GM12891 (cell line): ENCODE measurements at regions not wholly inside any gene's neighbourhood (a gene's known extent, or its start where the extent isn't known, plus 50 kb on each side); places are given as distances from the start of the nearest gene placed in this dataset.

Source experiments
- POLR2A ChIP-seq: IDR thresholded peaks from 2 replicates; pipeline ENCODE4 v1.6.1; 2011; ENCODE audit warnings: low read depth, low read length, control low read depth
- POLR2AphosphoS5 ChIP-seq: IDR thresholded peaks from 2 replicates; pipeline ENCODE4 v1.6.1; 2011; ENCODE audit warnings: low read depth, low read length, control low read depth
- TAF1 ChIP-seq: IDR thresholded peaks from 2 replicates; pipeline ENCODE4 v1.6.1; 2011; ENCODE audit warnings: low read depth, low read length, control low read depth

GRCh38 chr2:59025157-59025757 is 784.1 kb upstream of the FANCL start:
- TF ChIP-seq TAF1: no peak
- TF ChIP-seq POLR2AphosphoS5: no peak
- no peak for TF ChIP-seq POLR2A
